Loucy (cell line): ENCODE measurements at regions not wholly inside any gene's neighbourhood (a gene's known extent, or its start where the extent isn't known, plus 50 kb on each side); places are given as distances from the start of the nearest gene placed in this dataset.

ENCODE experiments used
- EZH2phosphoT487 ChIP-seq: fragments of 200-600 bp; IDR thresholded peaks from 2 replicates; pipeline ENCODE4 v1.6.1; 2018; ENCODE audit warnings: antibody characterized with exemption, mild to moderate bottlenecking, moderate library complexity, borderline replicate concordance
- TF ChIP-seq, protein P1 (sequence below): fragments of 200-600 bp; sonication (generic); conservative IDR thresholded peaks from 2 replicates; pipeline ENCODE4 v1.5.1; 2014; ENCODE audit warnings: mild to moderate bottlenecking, antibody characterized with exemption, low read length

DNA sequence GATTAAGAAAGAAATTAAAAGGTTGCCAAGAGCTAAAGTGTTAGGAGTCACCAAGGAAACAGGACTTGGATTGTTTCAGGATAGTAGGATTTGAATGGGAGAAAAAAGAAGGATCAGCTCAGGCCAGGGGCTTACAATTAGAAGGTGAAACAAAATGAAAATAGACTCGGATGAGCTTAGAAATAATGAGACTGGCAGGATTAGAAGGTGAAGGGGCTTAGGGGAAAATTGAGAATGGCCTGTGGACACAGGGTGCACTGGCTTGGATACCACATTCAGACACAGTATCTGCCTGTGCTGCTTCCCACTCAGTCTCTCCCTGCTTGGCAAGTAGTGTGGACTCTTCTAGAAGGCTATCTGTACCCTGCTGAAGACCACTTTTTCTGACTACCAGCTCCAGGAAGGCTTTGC is 206.1 kb upstream of the ATP10A start:
- TF ChIP-seq, protein P1, sequence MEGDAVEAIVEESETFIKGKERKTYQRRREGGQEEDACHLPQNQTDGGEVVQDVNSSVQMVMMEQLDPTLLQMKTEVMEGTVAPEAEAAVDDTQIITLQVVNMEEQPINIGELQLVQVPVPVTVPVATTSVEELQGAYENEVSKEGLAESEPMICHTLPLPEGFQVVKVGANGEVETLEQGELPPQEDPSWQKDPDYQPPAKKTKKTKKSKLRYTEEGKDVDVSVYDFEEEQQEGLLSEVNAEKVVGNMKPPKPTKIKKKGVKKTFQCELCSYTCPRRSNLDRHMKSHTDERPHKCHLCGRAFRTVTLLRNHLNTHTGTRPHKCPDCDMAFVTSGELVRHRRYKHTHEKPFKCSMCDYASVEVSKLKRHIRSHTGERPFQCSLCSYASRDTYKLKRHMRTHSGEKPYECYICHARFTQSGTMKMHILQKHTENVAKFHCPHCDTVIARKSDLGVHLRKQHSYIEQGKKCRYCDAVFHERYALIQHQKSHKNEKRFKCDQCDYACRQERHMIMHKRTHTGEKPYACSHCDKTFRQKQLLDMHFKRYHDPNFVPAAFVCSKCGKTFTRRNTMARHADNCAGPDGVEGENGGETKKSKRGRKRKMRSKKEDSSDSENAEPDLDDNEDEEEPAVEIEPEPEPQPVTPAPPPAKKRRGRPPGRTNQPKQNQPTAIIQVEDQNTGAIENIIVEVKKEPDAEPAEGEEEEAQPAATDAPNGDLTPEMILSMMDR: no peak
- TF ChIP-seq EZH2phosphoT487: no peak
